ENCODE measurements at regions not wholly inside any gene's neighbourhood (a gene's known extent, or its start where the extent isn't known, plus 50 kb on each side); places are given as distances from the start of the nearest gene placed in this dataset.
"Not testable (repeated sequence)": the region's sequence is repeated elsewhere in the genome, so short reads cannot be mapped to it uniquely, and the experiment has no call there.

DNA sequence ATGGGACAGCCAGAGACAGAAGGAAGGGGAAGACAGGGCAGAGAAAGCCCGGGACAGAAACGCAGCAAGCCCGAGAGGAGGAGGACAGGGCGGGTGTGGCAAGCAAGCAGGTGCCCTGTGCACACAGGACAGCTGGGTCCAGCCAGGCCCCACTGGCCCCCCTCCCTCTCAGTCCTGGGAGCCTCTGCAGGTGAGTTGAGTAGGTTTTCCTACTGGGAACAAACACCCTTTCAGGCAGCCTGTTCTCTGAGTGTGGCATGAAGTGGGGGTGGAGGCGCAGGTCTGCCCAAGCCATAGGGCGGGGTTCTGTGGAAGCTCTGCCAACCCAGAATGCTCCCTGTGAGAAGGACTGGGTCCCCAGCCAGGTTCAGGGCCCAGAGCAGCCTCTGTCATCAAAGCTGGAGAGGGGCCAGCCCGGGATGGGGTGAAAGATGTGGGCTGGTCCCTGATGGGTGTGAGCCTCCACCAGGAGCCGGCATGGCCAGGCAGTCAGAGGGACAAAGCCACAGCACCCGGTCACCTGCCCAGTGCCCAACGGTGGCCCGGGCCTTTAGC lies 129.4 kb downstream of the TFCP2L1 start:
- TF ChIP-seq, protein P1, sequence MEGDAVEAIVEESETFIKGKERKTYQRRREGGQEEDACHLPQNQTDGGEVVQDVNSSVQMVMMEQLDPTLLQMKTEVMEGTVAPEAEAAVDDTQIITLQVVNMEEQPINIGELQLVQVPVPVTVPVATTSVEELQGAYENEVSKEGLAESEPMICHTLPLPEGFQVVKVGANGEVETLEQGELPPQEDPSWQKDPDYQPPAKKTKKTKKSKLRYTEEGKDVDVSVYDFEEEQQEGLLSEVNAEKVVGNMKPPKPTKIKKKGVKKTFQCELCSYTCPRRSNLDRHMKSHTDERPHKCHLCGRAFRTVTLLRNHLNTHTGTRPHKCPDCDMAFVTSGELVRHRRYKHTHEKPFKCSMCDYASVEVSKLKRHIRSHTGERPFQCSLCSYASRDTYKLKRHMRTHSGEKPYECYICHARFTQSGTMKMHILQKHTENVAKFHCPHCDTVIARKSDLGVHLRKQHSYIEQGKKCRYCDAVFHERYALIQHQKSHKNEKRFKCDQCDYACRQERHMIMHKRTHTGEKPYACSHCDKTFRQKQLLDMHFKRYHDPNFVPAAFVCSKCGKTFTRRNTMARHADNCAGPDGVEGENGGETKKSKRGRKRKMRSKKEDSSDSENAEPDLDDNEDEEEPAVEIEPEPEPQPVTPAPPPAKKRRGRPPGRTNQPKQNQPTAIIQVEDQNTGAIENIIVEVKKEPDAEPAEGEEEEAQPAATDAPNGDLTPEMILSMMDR (IDR thresholded peaks at IDR 0.05; ENCODE audit: unreplicated experiment) = no peak
- Mint-ChIP-seq H3K4me1 (ENCODE audit: low read depth) (peaks cover 7% of the 10 kb centered on the region), H3K27me3 (peaks cover 11% of the 10 kb centered on the region), H3K4me3 (ENCODE audit: low read depth) (no peak overlapping the region), H3K36me3 (ENCODE audit: insufficient read depth) (peaks cover 3% of the 10 kb centered on the region), H3K27ac (peak overlapping the region; percentile 15), H3K9me3 (ENCODE audit: low read depth) (peaks cover 6% of the 10 kb centered on the region)
- DNase-seq (ENCODE audit: low spot score, unreplicated experiment) = no peak

DNA sequence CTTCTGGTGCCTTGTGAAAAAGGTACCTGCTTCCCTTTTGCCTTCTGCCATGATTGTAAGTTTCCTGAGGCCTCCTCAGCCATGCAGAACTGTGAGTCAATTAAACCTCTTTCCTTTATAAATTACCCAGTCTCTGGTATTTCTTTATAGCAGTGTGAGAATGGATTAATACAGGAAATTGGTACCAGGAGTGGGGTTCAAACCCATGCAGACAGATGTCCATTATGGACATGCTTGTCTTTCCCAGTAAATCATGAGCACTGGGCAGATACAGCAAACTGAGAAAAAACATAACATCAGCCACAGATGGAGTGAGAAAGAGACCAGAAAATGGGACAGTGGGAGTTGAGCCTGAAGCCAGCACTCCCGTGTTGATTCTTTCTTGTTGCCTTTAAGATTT lies 127.5 kb downstream of the TFCP2L1 start:
- not testable (repeated sequence) for H3K36me3 Mint-ChIP-seq (ENCODE audit: insufficient read depth); H3K4me1 Mint-ChIP-seq (ENCODE audit: low read depth); DNase-seq (ENCODE audit: low spot score, unreplicated experiment); H3K9me3 Mint-ChIP-seq (ENCODE audit: low read depth); H3K27ac Mint-ChIP-seq; H3K27me3 Mint-ChIP-seq; H3K4me3 Mint-ChIP-seq (ENCODE audit: low read depth)

DNA sequence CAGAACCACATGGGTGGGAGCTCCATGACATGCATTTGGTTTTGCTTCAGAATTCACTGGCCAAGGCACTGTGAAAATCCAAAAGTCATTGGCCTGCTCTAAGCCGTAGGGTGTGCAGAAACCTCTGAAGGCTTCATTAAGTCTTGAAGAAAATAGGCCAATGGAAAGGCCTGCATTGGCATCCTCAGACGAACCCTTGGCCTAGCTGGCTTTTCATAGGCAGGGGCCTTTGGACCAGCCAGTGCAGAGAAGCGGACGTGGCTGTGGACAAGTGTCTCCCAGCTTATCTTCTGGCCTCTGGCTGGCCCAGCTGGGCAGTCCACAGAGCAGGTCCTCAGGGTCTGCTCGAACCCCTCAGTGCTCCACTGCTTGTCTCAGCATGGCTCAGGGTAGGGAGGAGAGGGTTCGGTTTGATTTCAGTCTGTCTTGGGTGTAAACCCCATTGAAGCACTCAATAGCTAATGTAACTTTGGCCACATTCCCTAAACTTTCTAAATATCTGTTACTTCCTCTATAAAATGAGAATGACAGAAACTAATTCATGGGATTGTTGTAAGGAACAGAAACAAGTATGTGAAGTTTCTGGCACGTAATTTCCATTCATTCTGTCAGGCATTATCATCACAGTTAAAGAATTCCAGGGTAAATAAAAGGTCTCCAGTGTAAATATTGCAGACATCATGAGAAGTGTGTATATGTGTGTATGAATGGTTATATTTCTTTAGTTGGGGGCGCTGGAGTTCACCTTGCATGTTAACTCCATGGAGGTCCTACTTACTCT lies 125.5 kb downstream of the TFCP2L1 start:
- DNase-seq (ENCODE audit: low spot score, unreplicated experiment) = no peak
- TF ChIP-seq, protein P1 (IDR thresholded peaks at IDR 0.05; ENCODE audit: unreplicated experiment) = no peak
- H3K36me3 Mint-ChIP-seq (ENCODE audit: insufficient read depth) = peaks cover 3% of the 10 kb centered on the region
- peaks cover 3% of the 10 kb centered on the region for H3K27me3 Mint-ChIP-seq
- peaks cover 7% of the 10 kb centered on the region for H3K4me1 Mint-ChIP-seq (ENCODE audit: low read depth)
- H3K9me3 Mint-ChIP-seq (ENCODE audit: low read depth) = peaks cover 8% of the 10 kb centered on the region
- no peak overlapping the region for H3K4me3 Mint-ChIP-seq (ENCODE audit: low read depth)
- H3K27ac Mint-ChIP-seq = no peak overlapping the region

DNA sequence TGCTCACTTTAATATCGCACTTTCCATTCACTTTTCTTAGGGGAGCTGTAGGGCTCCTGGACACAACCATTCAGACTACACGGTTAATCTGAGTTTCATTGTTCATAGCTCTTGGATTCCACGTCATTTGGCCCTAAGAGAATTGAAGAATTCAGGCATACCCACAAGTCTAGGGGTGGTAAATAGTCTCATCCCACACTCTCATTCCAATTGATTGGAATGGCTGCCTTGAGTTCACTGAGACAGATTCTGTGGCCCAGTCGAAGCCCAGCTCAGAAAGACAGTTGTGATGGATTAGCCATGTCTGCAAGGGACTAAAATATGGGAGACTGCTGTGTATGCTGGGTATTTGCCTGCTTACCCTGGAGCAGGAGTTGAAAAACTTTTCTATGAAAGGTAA lies 124.6 kb downstream of the TFCP2L1 start:
- H3K9me3 Mint-ChIP-seq (ENCODE audit: low read depth) = peaks cover 8% of the 10 kb centered on the region
- H3K27ac Mint-ChIP-seq = no peak overlapping the region
- H3K4me1 Mint-ChIP-seq (ENCODE audit: low read depth) = peaks cover 3% of the 10 kb centered on the region
- H3K36me3 Mint-ChIP-seq (ENCODE audit: insufficient read depth) = peaks cover 3% of the 10 kb centered on the region
- H3K27me3 Mint-ChIP-seq = peaks cover 3% of the 10 kb centered on the region
- H3K4me3 Mint-ChIP-seq (ENCODE audit: low read depth) = no peak overlapping the region
- no peak for DNase-seq (ENCODE audit: low spot score, unreplicated experiment)
- TF ChIP-seq, protein P1 (IDR thresholded peaks at IDR 0.05; ENCODE audit: unreplicated experiment) = no peak

DNA sequence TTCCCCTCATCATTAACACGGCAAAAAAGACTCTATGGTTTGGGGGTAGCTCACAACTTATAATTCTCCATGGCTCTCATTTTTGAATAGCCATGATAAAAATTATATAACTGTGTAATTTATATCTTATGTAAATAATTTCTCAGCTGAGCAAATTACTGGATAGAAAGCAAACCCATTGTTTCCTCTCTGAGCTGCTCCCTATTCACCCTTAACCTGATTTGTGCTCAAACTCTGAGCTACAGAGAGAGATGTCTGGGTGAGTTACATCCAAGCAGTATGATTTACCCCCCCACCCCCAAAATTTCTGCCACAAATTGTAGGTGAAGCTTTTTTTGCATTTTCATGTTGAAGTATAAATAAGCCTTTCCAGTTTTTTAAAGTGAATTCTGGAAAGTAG lies 123.7 kb downstream of the TFCP2L1 start:
- H3K27me3 Mint-ChIP-seq = peaks cover under 1% of the 10 kb centered on the region
- TF ChIP-seq, protein P1 (IDR thresholded peaks at IDR 0.05; ENCODE audit: unreplicated experiment) = no peak
- H3K9me3 Mint-ChIP-seq (ENCODE audit: low read depth) = peaks cover 8% of the 10 kb centered on the region
- no peak overlapping the region for H3K4me3 Mint-ChIP-seq (ENCODE audit: low read depth)
- no peak overlapping the region for H3K27ac Mint-ChIP-seq
- H3K36me3 Mint-ChIP-seq (ENCODE audit: insufficient read depth) = peaks cover 3% of the 10 kb centered on the region
- DNase-seq (ENCODE audit: low spot score, unreplicated experiment) = no peak
- no peaks in the 10 kb centered on the region for H3K4me1 Mint-ChIP-seq (ENCODE audit: low read depth)

DNA sequence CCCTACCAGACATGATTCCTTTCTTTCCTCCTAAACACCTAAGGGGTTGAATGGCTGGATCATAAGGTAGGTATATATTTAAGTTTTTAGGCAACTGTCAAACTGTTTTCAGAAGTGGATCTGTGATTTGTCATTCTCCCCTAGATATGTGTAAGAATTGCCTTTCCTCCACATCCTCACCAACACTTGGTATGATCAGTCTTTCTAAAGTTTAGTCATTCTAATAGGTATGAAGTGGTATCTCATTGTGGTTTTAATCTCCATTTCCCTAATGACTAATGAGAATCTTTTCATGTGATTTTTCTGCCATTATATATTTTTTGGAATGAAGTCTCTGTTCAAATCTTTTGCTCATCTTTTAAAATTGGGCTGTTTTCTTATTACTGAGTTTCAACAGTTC lies 122.1 kb downstream of the TFCP2L1 start:
- Mint-ChIP-seq H3K27ac (no peak overlapping the region), H3K36me3 (ENCODE audit: insufficient read depth) (peaks cover 3% of the 10 kb centered on the region), H3K27me3 (no peaks in the 10 kb centered on the region), H3K9me3 (ENCODE audit: low read depth) (peaks cover 7% of the 10 kb centered on the region), H3K4me1 (ENCODE audit: low read depth) (no peaks in the 10 kb centered on the region), H3K4me3 (ENCODE audit: low read depth) (no peak overlapping the region)
- TF ChIP-seq, protein P1 (IDR thresholded peaks at IDR 0.05; ENCODE audit: unreplicated experiment) = no peak
- DNase-seq (ENCODE audit: low spot score, unreplicated experiment) = no peak
